ENCODE measurements at regions not wholly inside any gene's neighbourhood (a gene's known extent, or its start where the extent isn't known, plus 50 kb on each side); places are given as distances from the start of the nearest gene placed in this dataset.

DNA sequence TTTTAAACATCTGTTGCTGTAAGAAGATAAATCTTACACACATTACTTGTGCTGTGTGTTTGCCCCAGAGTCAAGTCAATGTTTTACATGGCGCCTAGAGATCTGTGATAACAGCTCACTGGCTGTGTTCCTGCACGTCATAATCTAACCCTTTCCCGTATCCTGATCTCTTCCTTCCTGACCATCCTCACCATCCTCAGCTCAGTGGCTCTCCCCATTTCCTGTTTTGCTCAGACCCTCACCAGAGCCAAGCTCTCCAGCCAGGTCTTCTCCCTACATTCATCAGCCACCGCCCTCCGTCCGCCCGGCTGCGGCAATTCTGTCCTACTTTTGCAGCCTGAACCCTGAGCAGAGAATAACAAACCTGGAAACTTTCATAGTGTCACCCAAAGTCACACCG is 824.7 kb downstream of the USP25 start:
- Mint-ChIP-seq H3K36me3 (ENCODE audit: low read depth) (no peaks in the 10 kb centered on the region), H3K4me1 (peaks cover 14% of the 10 kb centered on the region), H3K9me3 (no peaks in the 10 kb centered on the region), H3K27me3 (ENCODE audit: insufficient read depth, low read depth, poor library complexity) (no peaks in the 10 kb centered on the region), H3K4me3 (no peak overlapping the region), H3K27ac (no peak overlapping the region)
- Histone ChIP-seq H4K20me1 (replicated peaks; ENCODE audit: insufficient read depth) (no peaks in the 10 kb centered on the region), H3K79me2 (replicated peaks; ENCODE audit: insufficient read depth) (no peaks in the 10 kb centered on the region), H3K27ac (ENCODE audit: low read depth) (no peak overlapping the region), H2AFZ (peak overlapping the region; percentile 61; the same call in 1 of the 2 replicates), H3K4me1 (ENCODE audit: insufficient read depth) (no peaks in the 10 kb centered on the region), H3K4me3 (no peak overlapping the region), H3F3A (replicated peaks; ENCODE audit: low read depth) (no peaks in the 10 kb centered on the region), H3K27me3 (ENCODE audit: insufficient read depth) (no peaks in the 10 kb centered on the region), H3K9me2 (ENCODE audit: insufficient read depth) (no peaks in the 10 kb centered on the region), H3K36me3 (ENCODE audit: insufficient read depth) (no peaks in the 10 kb centered on the region), H3K4me2 (no peak overlapping the region)
- no peak for ATAC-seq
- no peak for DNase-seq (ENCODE audit: low spot score)
- no peak for TF ChIP-seq EZH2phosphoT487 (IDR thresholded peaks at IDR 0.05; ENCODE audit: unreplicated experiment)
- TF ChIP-seq, protein P1, sequence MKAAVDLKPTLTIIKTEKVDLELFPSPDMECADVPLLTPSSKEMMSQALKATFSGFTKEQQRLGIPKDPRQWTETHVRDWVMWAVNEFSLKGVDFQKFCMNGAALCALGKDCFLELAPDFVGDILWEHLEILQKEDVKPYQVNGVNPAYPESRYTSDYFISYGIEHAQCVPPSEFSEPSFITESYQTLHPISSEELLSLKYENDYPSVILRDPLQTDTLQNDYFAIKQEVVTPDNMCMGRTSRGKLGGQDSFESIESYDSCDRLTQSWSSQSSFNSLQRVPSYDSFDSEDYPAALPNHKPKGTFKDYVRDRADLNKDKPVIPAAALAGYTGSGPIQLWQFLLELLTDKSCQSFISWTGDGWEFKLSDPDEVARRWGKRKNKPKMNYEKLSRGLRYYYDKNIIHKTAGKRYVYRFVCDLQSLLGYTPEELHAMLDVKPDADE (IDR thresholded peaks at IDR 0.05) = no peak
- no peak for TF ChIP-seq CREB1 (CRISPR knock-in tag; IDR thresholded peaks at IDR 0.05; ENCODE audit: low read depth)
- no peak for TF ChIP-seq ZNF114 (CRISPR knock-in tag; IDR thresholded peaks at IDR 0.05)
- TF ChIP-seq, protein P2, sequence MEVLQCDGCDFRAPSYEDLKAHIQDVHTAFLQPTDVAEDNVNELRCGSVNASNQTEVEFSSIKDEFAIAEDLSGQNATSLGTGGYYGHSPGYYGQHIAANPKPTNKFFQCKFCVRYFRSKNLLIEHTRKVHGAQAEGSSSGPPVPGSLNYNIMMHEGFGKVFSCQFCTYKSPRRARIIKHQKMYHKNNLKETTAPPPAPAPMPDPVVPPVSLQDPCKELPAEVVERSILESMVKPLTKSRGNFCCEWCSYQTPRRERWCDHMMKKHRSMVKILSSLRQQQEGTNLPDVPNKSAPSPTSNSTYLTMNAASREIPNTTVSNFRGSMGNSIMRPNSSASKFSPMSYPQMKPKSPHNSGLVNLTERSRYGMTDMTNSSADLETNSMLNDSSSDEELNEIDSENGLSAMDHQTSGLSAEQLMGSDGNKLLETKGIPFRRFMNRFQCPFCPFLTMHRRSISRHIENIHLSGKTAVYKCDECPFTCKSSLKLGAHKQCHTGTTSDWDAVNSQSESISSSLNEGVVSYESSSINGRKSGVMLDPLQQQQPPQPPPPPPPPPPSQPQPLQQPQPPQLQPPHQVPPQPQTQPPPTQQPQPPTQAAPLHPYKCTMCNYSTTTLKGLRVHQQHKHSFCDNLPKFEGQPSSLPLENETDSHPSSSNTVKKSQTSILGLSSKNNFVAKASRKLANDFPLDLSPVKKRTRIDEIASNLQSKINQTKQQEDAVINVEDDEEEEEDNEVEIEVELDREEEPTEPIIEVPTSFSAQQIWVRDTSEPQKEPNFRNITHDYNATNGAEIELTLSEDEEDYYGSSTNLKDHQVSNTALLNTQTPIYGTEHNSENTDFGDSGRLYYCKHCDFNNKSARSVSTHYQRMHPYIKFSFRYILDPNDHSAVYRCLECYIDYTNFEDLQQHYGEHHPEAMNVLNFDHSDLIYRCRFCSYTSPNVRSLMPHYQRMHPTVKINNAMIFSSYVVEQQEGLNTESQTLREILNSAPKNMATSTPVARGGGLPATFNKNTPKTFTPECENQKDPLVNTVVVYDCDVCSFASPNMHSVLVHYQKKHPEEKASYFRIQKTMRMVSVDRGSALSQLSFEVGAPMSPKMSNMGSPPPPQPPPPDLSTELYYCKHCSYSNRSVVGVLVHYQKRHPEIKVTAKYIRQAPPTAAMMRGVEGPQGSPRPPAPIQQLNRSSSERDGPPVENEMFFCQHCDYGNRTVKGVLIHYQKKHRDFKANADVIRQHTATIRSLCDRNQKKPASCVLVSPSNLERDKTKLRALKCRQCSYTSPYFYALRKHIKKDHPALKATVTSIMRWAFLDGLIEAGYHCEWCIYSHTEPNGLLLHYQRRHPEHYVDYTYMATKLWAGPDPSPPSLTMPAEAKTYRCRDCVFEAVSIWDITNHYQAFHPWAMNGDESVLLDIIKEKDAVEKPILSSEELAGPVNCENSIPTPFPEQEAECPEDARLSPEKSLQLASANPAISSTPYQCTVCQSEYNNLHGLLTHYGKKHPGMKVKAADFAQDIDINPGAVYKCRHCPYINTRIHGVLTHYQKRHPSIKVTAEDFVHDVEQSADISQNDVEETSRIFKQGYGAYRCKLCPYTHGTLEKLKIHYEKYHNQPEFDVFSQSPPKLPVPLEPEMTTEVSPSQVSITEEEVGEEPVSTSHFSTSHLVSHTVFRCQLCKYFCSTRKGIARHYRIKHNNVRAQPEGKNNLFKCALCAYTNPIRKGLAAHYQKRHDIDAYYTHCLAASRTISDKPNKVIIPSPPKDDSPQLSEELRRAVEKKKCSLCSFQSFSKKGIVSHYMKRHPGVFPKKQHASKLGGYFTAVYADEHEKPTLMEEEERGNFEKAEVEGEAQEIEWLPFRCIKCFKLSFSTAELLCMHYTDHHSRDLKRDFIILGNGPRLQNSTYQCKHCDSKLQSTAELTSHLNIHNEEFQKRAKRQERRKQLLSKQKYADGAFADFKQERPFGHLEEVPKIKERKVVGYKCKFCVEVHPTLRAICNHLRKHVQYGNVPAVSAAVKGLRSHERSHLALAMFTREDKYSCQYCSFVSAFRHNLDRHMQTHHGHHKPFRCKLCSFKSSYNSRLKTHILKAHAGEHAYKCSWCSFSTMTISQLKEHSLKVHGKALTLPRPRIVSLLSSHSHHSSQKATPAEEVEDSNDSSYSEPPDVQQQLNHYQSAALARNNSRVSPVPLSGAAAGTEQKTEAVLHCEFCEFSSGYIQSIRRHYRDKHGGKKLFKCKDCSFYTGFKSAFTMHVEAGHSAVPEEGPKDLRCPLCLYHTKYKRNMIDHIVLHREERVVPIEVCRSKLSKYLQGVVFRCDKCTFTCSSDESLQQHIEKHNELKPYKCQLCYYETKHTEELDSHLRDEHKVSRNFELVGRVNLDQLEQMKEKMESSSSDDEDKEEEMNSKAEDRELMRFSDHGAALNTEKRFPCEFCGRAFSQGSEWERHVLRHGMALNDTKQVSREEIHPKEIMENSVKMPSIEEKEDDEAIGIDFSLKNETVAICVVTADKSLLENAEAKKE (CRISPR knock-in tag; IDR thresholded peaks at IDR 0.05) = no peak
- TF ChIP-seq POLR2AphosphoS5 (IDR thresholded peaks at IDR 0.05; ENCODE audit: low read depth) = no peak
- no peak for TF ChIP-seq STAT1 (IDR thresholded peaks at IDR 0.05; ENCODE audit: unreplicated experiment)
- TF ChIP-seq, protein P3, sequence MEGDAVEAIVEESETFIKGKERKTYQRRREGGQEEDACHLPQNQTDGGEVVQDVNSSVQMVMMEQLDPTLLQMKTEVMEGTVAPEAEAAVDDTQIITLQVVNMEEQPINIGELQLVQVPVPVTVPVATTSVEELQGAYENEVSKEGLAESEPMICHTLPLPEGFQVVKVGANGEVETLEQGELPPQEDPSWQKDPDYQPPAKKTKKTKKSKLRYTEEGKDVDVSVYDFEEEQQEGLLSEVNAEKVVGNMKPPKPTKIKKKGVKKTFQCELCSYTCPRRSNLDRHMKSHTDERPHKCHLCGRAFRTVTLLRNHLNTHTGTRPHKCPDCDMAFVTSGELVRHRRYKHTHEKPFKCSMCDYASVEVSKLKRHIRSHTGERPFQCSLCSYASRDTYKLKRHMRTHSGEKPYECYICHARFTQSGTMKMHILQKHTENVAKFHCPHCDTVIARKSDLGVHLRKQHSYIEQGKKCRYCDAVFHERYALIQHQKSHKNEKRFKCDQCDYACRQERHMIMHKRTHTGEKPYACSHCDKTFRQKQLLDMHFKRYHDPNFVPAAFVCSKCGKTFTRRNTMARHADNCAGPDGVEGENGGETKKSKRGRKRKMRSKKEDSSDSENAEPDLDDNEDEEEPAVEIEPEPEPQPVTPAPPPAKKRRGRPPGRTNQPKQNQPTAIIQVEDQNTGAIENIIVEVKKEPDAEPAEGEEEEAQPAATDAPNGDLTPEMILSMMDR (conservative IDR thresholded peaks at IDR 0.05; ENCODE audit: low read depth in 2 of 2) = no peak
- no peak for TF ChIP-seq EZH2 (IDR thresholded peaks at IDR 0.05; ENCODE audit: low read depth, unreplicated experiment)
- TF ChIP-seq NANOG (IDR thresholded peaks at IDR 0.05; ENCODE audit: borderline replicate concordance) = no peak
- no peak for TF ChIP-seq ZNF331 (CRISPR knock-in tag; IDR thresholded peaks at IDR 0.05; ENCODE audit: low read depth)
- TF ChIP-seq, protein P4, sequence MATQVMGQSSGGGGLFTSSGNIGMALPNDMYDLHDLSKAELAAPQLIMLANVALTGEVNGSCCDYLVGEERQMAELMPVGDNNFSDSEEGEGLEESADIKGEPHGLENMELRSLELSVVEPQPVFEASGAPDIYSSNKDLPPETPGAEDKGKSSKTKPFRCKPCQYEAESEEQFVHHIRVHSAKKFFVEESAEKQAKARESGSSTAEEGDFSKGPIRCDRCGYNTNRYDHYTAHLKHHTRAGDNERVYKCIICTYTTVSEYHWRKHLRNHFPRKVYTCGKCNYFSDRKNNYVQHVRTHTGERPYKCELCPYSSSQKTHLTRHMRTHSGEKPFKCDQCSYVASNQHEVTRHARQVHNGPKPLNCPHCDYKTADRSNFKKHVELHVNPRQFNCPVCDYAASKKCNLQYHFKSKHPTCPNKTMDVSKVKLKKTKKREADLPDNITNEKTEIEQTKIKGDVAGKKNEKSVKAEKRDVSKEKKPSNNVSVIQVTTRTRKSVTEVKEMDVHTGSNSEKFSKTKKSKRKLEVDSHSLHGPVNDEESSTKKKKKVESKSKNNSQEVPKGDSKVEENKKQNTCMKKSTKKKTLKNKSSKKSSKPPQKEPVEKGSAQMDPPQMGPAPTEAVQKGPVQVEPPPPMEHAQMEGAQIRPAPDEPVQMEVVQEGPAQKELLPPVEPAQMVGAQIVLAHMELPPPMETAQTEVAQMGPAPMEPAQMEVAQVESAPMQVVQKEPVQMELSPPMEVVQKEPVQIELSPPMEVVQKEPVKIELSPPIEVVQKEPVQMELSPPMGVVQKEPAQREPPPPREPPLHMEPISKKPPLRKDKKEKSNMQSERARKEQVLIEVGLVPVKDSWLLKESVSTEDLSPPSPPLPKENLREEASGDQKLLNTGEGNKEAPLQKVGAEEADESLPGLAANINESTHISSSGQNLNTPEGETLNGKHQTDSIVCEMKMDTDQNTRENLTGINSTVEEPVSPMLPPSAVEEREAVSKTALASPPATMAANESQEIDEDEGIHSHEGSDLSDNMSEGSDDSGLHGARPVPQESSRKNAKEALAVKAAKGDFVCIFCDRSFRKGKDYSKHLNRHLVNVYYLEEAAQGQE (IDR thresholded peaks at IDR 0.05; ENCODE audit: unreplicated experiment) = no peak
- TF ChIP-seq JUNB (IDR thresholded peaks at IDR 0.05; ENCODE audit: unreplicated experiment) = no peak

All from GM23338 (cell line).